GM18867 (cell line): ENCODE measurements at regions not wholly inside any gene's neighbourhood (a gene's known extent, or its start where the extent isn't known, plus 50 kb on each side); places are given as distances from the start of the nearest gene placed in this dataset.

Experiments
- ATAC-seq: cut with Tn5 transposase; IDR thresholded peaks from one replicate; pipeline ENCODE4 v1.9.1; 2021; ENCODE audit warnings: mild to moderate bottlenecking, moderate library complexity; ENCODE audit not compliant: unreplicated experiment

DNA sequence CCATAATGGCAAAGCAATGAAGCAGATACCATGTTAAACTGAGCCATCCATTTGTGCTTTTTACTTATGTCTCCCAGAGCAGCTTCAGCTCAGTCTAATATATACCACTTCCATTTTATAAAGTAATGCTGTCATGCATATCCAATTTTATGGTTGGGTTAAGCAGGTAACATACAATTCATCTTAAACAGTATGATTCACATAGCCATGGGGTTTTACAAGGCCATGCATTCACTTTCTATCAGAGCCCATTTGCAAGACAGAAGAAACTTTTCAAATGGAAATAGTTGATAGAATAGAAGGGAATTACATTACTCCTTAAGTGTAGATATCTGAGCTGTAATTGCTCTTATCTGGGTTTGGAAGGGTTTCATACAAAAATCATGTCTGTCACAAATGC, 580.5 kb upstream of the CXADR start:
- no peak for ATAC-seq

DNA sequence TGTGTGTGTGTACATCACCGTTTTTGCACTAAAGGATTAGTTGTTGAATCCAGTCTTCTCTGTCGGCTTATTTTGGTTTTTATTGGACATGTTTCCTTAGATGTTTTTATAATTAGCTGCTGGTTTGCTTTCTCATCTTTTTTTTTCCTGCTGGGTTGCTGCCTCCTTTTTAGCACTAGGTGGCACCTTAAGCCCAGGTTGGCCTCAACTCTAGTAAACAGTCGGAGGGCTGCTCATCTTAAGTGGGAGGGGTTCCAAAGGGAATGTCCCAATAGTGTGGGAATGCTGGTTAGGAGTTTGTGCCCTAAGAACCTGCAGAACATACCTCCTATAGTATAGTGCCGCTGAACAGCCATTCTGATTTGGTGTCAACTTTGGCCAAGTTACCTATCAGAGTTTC, 570.1 kb upstream of the CXADR start:
- ATAC-seq = no peak

DNA sequence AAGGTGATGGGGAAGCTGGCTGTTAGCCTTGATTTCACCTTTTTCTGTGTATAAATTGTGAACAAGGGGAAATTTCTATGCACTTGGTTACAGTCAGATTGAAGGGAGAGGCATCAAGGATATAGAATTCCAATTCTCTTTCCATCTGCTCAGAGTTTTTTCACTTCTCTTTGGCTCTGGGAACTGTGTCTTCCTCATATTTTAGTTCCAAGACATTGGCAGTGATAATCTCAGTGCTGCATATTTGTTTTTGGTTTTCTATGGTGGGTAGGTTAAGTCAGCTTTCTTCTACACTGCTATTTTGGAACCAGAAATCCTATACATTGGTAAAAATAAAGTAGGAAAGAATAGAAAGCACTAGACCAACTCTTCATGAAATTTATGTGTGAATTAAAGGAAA, 569.6 kb upstream of the CXADR start:
- ATAC-seq = no peak

DNA sequence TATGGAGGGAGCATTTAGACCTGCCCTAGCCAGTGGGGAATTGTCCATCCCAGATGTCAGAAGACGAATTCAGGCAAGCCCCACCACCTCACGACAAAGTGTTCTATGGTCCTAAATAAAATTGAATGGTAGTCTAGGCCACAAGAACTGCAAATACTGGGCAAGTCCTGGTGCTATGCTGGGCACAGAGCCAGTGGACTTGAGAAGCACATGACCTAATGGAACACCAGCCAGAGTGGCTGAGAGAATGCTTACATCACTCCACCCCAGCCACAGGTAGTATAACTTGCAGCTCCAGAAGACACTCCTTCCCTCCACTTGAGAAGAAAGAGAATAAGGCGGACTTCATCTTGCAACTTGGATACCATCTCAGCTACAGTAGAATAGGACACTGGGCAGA, 567.3 kb upstream of the CXADR start:
- ATAC-seq = no peak

DNA sequence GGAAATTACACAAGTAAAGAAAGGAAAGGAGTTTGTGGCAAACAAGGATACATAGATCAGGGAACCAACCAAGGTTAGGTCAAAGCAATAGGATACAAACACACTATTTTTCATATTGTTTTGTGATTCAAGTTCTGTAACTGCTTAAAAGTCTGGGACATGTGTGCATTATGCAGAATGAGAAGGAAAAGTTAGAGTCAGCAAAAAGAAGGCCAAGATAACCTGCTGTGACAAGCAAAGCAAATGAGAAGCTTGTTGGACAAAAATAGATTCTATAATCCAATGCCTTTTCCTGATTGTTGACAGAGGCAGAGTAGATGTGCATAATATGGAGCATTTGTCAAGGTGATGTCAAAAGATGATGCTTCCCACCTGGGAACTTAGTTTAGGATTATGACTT, 556.0 kb upstream of the CXADR start:
- ATAC-seq = no peak

DNA sequence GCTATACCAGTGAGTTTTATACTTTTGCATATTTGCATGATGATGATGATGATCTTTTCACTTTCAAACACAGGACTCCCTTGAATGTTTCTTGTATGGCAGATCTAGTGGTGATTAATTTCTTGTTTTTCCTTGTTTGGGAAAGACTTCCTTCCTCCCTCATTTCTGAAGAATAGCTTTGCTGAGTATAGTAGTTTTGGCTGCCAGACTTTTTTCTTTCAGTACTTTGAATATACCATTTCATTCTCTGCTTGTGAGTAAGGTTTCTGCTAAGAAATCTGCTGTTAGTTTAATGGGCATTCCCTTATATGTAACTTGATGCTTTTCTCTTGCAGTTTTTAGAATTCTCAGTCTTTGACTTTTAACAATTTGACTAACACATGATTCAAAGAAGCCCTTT, 547.4 kb upstream of the CXADR start:
- no peak for ATAC-seq

DNA sequence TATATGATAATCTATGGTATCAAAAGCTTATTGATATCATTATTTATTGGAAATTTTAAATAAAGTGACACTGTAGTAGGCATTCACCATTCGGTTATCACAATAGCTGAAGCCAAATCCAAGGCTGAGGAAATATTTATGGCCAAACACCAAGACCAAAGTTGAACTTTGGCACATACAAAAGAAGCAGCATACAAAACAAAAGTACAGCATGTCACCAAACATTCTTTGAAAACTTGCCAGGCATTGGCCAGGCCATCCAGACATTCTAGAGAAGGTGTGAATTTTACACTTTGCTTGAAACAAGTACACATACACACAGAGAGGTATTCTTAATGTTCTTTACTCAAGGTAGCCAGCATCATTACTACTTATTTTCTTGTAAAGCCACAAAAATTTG, 544.4 kb upstream of the CXADR start:
- no peak for ATAC-seq

DNA sequence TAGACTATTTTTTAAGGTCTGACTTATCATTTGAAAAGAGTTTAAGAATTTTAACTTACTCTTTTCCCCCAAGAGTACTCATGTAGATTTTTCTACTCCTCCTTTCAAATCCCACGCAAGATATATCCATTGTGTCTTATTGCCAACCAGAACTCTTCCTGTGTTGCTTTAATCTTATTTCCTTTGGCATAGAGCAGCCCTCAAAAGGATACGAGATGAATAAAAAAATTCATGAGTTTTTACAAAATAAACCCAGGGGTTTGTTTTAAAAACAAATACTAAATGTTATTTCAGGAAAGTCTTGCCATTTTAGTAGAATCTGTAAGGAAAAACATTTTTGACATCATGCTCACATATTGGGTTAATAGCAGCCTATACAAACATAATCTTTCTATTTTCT, 543.2 kb upstream of the CXADR start:
- ATAC-seq = no peak

DNA sequence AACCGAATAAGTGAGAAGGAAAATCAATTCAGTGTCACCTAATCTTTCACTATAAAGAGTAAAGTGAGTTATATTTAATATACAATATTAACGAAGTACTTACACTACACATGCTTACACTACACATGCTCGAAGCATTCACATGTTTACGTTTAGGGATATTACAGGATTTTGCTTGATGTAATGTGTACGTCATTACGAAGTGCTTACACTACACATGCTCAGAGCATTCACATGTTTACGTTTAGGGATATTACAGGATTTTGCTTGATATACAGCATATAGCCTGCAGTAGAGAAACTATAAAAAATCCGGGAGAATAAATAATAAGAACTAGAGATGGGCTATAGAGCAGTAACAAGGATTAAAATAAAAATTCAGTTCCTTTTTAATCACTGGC, 538.8 kb upstream of the CXADR start:
- ATAC-seq = no peak

DNA sequence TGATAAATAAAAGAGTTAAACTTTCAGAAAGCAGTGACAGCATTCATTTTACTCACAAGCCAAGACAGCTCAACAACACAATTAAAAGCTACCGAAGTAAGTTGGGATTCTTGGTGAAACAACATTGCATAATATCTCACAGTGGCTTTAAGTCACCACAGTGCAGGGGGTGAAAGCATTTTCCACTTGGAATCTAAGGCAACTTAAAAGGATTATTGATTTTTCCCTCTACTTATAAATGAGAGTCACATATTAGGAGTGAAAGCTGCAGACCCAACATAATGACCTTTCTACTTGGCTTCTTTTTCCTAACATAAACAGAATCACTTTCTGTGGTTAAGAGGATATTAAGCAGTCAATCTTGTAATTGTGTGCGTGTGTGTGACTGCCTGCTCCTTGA, 536.6 kb upstream of the CXADR start:
- ATAC-seq = no peak

DNA sequence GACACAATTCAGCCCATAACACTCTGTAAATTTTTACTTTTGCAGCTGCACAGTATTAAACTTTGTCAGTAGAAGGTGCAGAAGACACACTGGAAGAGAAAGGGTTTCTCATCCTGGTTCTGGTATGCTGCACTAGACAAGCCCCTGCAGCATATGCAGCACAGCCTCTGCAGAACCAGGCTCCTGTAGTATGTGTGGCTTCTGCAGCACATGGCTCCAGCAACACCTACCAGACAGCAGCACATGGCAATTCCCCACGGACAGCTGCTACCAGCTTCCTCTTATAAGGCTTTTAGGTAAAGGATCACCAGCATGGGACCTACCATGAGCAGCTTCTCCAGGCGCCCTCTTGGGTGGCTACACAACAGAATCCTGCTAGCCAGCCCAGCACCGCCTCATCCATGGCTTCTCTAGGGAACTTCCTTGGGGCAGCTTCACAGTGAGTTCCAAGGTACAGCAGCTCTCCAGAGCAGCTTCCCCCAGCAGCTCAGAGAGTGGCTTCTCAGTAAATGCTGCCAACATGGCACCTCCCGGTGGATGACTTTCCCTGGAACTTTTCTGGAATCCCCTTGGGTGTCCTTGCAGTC, 534.4 kb upstream of the CXADR start:
- ATAC-seq = no peak

DNA sequence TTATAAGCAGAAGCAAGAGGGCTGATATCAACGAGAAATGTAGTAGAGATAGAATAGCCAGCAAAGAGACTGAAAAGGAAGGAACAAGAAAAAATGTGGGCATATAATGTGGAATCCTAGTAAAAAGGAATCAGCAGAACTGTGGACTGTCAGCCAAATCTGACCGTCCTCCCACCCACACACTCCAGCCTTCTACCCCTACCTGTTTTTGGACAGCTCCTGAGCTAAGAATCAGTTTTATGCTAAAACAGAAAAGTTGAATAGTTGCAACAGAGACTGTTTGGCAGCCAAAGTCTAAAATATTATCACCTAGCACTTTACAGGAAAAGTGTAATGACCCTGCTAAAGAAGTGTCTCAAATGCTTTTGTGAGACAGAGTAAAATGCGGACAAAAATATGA, 533.3 kb upstream of the CXADR start:
- no peak for ATAC-seq

DNA sequence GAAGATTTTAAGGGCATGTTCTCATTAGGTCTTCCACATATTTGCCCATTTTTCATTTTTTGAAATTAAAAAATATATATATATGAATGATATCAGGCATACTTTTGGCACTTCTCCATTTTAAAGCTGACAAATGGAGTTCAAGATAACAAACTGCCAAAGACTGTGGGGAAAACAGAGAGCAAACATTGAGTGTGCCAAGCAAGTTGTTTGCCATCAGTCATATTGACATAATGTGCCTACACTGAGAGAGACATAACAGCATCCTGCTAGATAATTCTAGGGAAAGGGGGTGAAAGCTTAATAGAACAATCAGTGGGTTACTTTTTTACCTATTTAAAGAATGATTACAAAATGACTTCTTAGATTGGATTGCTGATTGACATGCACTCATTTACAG, 529.4 kb upstream of the CXADR start:
- no peak for ATAC-seq

DNA sequence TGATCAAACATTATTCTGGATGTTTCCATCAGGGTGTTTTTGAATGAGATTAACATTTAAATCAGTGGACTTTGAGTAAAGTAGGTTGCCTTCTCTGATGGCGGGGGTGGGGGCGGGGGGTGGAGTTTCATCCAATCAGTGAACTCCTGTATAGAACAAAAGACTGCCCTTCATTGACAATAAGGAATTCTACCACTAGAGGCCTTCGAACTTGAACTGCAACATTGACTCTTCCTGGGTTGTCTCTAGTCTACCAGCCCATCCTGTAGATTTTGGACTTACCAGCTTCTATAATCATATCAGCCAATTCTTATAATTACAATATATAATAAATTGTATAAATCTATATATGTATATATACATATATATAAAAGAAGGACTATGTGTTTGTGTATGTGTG, 520.4 kb upstream of the CXADR start:
- no peak for ATAC-seq

DNA sequence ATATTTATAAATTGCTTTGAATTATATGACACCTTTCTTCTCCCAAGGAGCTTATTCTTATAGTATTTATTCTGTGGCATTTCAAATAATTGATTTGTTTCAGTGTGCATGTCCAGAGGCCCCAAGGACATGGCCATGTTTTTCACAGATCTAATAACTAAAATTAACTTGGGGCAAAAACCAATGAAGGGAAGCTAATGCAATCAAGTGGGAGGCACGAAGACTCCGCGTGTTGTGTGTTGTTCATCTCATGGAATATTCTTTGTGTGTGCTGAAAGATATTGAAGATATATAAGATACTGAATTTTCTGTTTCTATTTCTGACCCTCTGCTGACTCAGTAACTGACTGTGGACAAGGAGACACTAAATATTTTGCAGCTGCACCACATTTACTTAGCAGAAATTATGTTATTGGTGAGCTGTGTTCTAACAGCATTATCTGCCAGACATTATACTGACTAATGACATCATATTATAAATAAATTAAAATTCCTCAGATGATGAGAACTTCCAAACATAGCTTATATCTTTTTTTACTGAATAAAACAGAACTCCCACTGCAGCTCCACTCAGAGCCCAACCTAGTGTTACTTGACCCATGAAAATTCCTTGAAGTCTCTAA, 519.3 kb upstream of the CXADR start:
- ATAC-seq = no peak

DNA sequence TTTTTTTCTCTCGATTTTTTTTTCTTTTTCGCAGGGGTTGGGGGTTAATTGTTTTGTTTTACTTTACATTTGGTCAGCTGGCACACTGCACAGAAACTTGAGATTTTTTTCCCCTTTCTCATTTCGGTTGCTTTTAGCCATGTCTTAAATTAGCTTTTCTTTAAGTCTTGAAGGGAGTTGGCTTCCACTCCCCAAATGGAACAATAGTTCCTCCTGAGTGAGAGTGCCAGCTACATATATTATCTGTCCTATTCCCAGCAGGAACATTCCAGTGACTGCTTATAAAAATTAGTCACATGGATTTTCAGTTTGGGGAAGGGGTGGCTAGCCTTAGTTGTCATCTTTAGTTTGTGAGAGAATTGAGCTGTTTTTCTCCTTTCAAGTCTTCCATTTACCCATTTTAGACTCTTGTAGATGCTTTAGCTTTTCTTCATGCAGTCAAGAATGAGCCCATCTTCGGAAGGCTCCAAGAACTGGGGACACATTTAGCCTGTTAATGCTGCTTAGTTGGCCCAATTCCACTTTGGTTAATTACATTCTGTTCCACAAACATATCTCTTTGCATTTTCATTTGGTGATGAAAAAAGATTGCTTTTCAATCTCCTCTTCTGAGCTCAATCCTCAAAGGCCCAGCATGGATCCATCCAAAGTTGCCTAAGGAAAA, 510.1 kb upstream of the CXADR start:
- ATAC-seq = no peak

DNA sequence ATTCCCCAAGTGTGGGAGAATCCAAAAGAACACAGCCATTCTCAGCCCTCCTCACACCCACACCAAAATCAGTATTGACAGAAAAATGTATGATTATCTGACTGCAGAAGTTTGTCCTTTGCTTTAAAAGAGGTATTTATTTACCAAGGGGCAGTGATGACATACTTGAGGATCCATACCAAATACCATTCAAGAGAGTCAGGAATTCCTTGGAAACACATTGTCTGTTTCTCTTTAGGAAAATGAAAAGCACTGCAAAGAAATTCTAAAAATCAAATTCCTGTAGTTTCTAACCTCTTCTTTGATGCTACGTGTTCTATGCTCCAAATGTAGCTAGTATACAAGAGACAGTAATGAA, 509.6 kb upstream of the CXADR start:
- ATAC-seq = no peak

DNA sequence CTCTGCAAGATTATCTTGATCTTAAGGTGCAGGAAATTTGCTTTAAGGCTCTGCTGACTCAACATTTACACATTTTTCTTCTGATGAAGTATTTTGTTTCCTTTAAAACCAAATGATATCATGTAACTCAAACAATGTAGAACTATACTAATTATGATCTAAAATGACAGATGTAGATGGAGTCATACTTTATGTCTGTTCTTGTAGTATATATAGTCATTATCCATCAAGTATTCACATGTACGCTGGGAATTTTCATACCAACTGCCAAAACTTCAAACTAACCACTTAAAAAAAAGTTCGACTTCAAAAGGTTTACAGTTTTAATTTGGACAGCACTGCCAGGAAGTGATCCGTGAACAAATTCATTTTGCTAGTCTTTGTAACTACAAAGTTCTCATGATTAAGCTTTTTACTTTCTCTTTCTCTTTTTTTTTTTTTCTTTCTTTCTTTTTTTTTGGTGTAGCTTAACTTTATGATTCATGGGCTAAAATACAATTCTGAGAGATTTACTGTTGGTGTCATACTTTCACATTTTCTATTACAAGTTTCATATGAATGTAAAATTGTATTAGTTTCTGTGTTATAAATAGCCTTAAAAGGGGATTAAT, 509.0 kb upstream of the CXADR start:
- no peak for ATAC-seq

DNA sequence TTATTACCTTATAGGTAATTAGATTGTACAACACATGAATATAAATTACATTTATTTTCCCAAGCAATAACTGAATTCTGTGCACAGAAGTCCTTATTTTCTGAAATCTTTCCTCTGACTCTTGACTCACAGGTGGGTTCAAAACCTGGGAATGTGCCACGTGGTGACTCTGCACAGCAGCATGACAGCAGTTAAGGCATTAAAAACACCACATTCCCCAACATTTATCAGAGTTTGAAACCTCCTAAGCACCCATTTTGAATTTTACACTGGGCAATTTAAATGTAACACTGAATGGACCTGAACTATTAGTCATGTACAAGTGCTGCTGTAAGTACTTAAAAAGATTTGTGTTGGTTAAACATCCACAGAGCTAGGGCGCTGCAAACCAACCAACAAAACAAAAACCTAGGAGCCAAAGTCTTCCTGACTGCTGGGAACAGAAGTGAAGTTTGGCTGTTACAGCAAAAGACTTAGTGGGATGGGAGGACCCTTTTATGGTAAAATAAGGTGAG, 480.6 kb upstream of the CXADR start:
- ATAC-seq = no peak

DNA sequence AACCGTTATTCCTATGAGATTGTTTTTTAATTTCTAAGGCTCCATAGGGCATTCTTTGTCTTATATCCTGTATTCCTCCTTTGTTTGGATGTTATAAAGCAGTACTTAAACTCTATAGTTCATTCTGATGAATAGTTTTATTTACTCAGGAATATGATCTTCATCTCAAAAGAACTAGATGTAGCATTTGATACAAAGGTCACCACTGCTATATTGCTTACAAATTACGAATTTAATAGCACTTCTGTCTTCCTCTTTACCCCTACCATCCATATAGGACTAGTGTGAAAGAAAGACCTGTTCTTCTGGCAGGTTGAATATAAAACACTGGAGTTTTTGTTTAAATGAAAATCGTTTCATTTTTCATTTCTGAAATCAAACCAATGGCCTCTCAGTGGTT, 468.1 kb upstream of the CXADR start:
- no peak for ATAC-seq

DNA sequence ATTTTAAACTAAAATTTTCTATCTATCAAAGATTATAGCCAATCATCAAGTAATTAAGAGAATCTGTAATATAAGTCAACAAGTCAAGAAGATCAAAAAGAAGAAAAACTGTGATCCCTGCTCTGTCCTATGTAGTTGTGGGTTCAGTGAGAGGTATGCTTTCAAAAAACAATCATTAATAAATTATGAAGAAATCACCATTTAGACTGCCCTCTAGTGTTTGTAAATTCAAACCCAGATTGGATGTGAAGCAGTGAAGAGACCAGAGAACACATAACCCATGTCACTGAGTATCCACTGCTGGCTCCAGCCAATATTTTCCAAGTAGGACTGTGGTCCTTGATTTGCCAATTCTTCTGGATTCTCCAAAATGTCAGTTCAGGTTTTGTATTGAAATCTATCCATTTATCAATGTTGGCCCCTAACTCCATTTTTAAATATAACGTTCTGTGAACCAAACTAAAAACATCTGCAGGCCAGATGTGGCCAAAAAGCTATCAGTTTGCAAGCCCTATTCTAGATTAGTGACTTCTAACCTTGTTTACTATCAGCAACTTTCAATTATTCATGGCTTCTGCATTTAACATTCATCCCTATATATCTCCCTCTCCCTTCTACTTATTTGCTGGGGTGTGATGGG, 467.5 kb upstream of the CXADR start:
- no peak for ATAC-seq

DNA sequence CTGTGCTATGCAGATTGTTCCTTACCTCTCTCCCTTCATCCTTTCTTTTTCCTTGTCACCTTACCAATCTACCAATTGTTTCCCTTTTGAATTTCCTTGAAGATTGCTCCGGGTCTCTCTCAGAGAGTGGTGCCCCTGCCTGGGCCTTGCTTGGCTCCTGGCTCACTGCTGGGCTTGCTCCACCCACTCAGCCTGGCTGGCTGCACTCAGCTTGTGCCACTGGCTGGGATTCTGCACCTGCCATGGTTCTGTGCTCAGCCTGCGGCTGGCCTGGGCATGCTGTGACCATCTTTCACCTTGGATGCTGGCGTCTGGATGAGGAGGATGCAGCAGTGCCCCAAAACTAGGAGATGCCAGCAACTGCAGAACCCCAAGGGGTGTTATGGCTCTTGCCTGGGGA, 463.9 kb upstream of the CXADR start:
- ATAC-seq = no peak
